ENCODE measurements at regions not wholly inside any gene's neighbourhood (a gene's known extent, or its start where the extent isn't known, plus 50 kb on each side); places are given as distances from the start of the nearest gene placed in this dataset.

GRCh38 chr3:126258670-126259069, 78.3 kb upstream of the ALDH1L1 start:
- Histone ChIP-seq H3K9ac (ENCODE audit: insufficient read depth, low read length, poor library complexity, severe bottlenecking) (no peak overlapping the region), H2AFZ (ENCODE audit: insufficient read depth, low read depth, low read length, poor library complexity, severe bottlenecking) (peak overlapping the region; percentile 37), H4K20me1 (ENCODE audit: insufficient read depth, low read length) (no peaks in the 10 kb centered on the region), H3K9me3 (replicated peaks in 1 of 2; ENCODE audit: control insufficient read depth in 1 of 2, insufficient read depth in 1 of 2, low read length in 2 of 2) (peaks cover 0 to 12% of the 10 kb centered on the region in 2 donors), H3K79me2 (ENCODE audit: insufficient read depth, low read length) (no peaks in the 10 kb centered on the region), H3K27ac (ENCODE audit: low read depth in 1 of 2, low read length in 2 of 2) (peak overlapping the region; percentile 29 to 70), H3K4me2 (replicated peaks; ENCODE audit: extremely low read depth, low read length, poor library complexity, severe bottlenecking) (peak overlapping the region; percentile 22), H3K27me3 (ENCODE audit: control insufficient read depth in 2 of 2, insufficient read depth in 2 of 2, low read length in 2 of 2) (no peaks in the 10 kb centered on the region), H3K36me3 (replicated peaks in 1 of 2; ENCODE audit: control insufficient read depth in 1 of 2, insufficient read depth in 2 of 2, low read length in 2 of 2) (no peaks in the 10 kb centered on the region), H3K4me1 (ENCODE audit: control insufficient read depth in 1 of 2, insufficient read depth in 2 of 2, low read length in 2 of 2) (peaks cover 32 to 50% of the 10 kb centered on the region in 2 donors), H3K4me3 (replicated peaks in 1 of 3; ENCODE audit: low read depth in 2 of 3, low read length in 3 of 3) (peak overlapping the region in 1 of 3 experiments; percentile 19)
- Mint-ChIP-seq H3K36me3 (no peaks in the 10 kb centered on the region), H3K9me3 (peaks cover 0 to 18% (median 4%) of the 10 kb centered on the region in 7 donors), H3K27ac (peak overlapping the region; percentile 13 to 89 (median 79)), H3K27me3 (ENCODE audit: low read depth in 3 of 3) (peaks cover 0 to 7% (median 4%) of the 10 kb centered on the region in 3 donors), H3K4me3 (no peak overlapping the region), H3K4me1 (peaks cover 40% of the 10 kb centered on the region)
- intact Hi-C loops (cut with micrococcal nuclease): no loop called here
- WGBS (ENCODE audit: insufficient coverage): 0% methylated on average over 1 of the region's 1 CpG
- DNase-seq: peak; percentile 37 to 68 (median 43)
- no peak for TF ChIP-seq CTCF (IDR thresholded peaks at IDR 0.05)

DNA sequence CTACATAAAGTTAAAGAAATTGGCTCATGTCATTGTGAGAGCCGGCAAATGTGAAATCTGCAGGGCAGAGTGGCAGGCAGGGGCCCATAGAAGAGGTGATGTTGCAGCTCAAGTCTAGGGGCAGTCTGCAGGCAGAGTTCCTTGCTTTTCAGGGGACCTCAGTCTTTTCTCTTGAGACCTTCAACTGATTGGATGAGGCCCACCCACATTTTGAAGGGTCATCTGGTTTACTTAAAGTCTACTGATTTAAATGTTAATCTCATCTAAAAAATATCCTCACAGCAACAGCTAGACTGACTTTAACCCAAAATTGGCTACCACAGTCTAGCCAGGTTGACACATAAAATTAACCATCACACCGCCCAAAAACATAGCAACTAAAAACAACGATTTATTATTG, 77.6 kb upstream of the ALDH1L1 start:
- no peak overlapping the region for H3K4me2 ChIP-seq (replicated peaks; ENCODE audit: extremely low read depth, low read length, poor library complexity, severe bottlenecking)
- intact Hi-C loops (cut with micrococcal nuclease): no loop called here

More for the DNA sequence above, 77.6 kb upstream of the ALDH1L1 start:
- Mint-ChIP-seq H3K4me1 (peaks cover 39% of the 10 kb centered on the region), H3K9me3 (peaks cover 0 to 18% (median 4%) of the 10 kb centered on the region in 7 donors), H3K27me3 (ENCODE audit: low read depth in 3 of 3) (peaks cover 0 to 7% (median 4%) of the 10 kb centered on the region in 3 donors), H3K4me3 (no peak overlapping the region), H3K27ac (peak overlapping the region in 2 of 7 donors; percentile 67 to 89), H3K36me3 (no peaks in the 10 kb centered on the region)
- Histone ChIP-seq H3K27ac (ENCODE audit: low read depth in 1 of 2, low read length in 2 of 2) (peak overlapping the region in 1 of 2 donors; percentile 70), H3K9ac (ENCODE audit: insufficient read depth, low read length, poor library complexity, severe bottlenecking) (no peak overlapping the region), H2AFZ (ENCODE audit: insufficient read depth, low read depth, low read length, poor library complexity, severe bottlenecking) (no peak overlapping the region), H3K4me1 (ENCODE audit: control insufficient read depth in 1 of 2, insufficient read depth in 2 of 2, low read length in 2 of 2) (peaks cover 32 to 49% of the 10 kb centered on the region in 2 donors), H3K4me3 (replicated peaks in 1 of 3; ENCODE audit: low read depth in 2 of 3, low read length in 3 of 3) (no peak overlapping the region), H3K27me3 (ENCODE audit: control insufficient read depth in 2 of 2, insufficient read depth in 2 of 2, low read length in 2 of 2) (no peaks in the 10 kb centered on the region), H3K9me3 (replicated peaks in 1 of 2; ENCODE audit: control insufficient read depth in 1 of 2, insufficient read depth in 1 of 2, low read length in 2 of 2) (peaks cover 0 to 12% of the 10 kb centered on the region in 2 donors), H3K36me3 (replicated peaks in 1 of 2; ENCODE audit: control insufficient read depth in 1 of 2, insufficient read depth in 2 of 2, low read length in 2 of 2) (no peaks in the 10 kb centered on the region), H4K20me1 (ENCODE audit: insufficient read depth, low read length) (no peaks in the 10 kb centered on the region), H3K79me2 (ENCODE audit: insufficient read depth, low read length) (no peaks in the 10 kb centered on the region)
- WGBS (ENCODE audit: insufficient coverage): 100% methylated on average over 2 of the region's 3 CpGs
- no peak for TF ChIP-seq CTCF (IDR thresholded peaks at IDR 0.05)
- DNase-seq: no peak
